ENCODE measurements at regions not wholly inside any gene's neighbourhood (a gene's known extent, or its start where the extent isn't known, plus 50 kb on each side); places are given as distances from the start of the nearest gene placed in this dataset.
"Not testable (repeated sequence)": the region's sequence is repeated elsewhere in the genome, so short reads cannot be mapped to it uniquely, and the experiment has no call there.

DNA sequence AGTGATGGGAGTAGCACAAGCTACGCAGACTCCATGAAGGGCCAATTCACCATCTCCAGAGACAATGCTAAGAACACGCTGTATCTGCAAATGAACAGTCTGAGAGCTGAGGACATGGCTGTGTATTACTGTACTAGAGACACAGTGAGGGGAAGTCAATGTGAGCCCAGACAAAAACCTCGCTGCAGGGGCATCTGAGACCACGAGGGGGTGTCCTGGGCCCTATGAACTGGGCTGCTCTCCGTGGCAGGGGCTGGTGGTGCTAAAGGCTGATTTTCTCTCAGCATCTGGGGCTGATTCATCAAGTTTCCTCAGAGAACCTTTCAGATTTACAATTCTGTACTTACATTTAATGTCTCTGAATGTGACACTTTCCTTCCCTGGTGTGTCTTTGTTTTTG lies 368.1 kb downstream of the TP53TG3F start:
- H3K4me1 ChIP-seq (ENCODE audit: control insufficient read depth in 1 of 2, low read depth in 2 of 2); H3K27ac ChIP-seq; H3K4me3 ChIP-seq; H3K27me3 ChIP-seq (replicated peaks; ENCODE audit: insufficient read depth); ATAC-seq (ENCODE audit: insufficient number of reproducible peaks, low FRiP score, low read depth); DNase-seq (ENCODE audit: low spot score); H3K36me3 ChIP-seq; H3K9me3 ChIP-seq: not testable (repeated sequence)

- not testable (repeated sequence) for H3K27ac ChIP-seq; H3K36me3 ChIP-seq; ATAC-seq (ENCODE audit: insufficient number of reproducible peaks, low FRiP score, low read depth); DNase-seq (ENCODE audit: low spot score); H3K4me3 ChIP-seq; H3K27me3 ChIP-seq (replicated peaks; ENCODE audit: insufficient read depth); H3K4me1 ChIP-seq (ENCODE audit: control insufficient read depth in 1 of 2, low read depth in 2 of 2); H3K9me3 ChIP-seq
Observed at GRCh38 chr16:33839157-33839556, 379.7 kb downstream of the TP53TG3F start.

GRCh38 chr16:33844533-33844932 lies 385.1 kb downstream of the TP53TG3F start:
- H3K9me3 ChIP-seq; H3K4me1 ChIP-seq (ENCODE audit: control insufficient read depth in 1 of 2, low read depth in 2 of 2); H3K27me3 ChIP-seq (replicated peaks; ENCODE audit: insufficient read depth); H3K27ac ChIP-seq; H3K4me3 ChIP-seq; H3K36me3 ChIP-seq; ATAC-seq (ENCODE audit: insufficient number of reproducible peaks, low FRiP score, low read depth); DNase-seq (ENCODE audit: low spot score): not testable (repeated sequence)

All from thoracic aorta (tissue), 2 donors.